Activated CD4-positive, alpha-beta T cell treated with anti-CD3 and anti-CD28 coated beads, Interleukin-2, amount 10 ng/mL, durations not matched to agents 24 days and 14 days (primary cell): ENCODE measurements at regions not wholly inside any gene's neighbourhood (a gene's known extent, or its start where the extent isn't known, plus 50 kb on each side); places are given as distances from the start of the nearest gene placed in this dataset.

Experiments
- DNase-seq: peaks from one replicate; pipeline ENCODE4 v3.0.0; 2022
- H3K27ac Mint-ChIP-seq: one replicate; pipeline ENCODE4 v1.8.0; 2022; ENCODE audit warnings: mild to moderate bottlenecking, mixed read lengths
- H3K27me3 Mint-ChIP-seq: one replicate; pipeline ENCODE4 v1.8.0; 2022; ENCODE audit warnings: mixed read lengths
- H3K36me3 Mint-ChIP-seq: one replicate; pipeline ENCODE4 v1.8.0; 2022; ENCODE audit warnings: low read depth, mild to moderate bottlenecking, mixed read lengths
- H3K4me1 Mint-ChIP-seq: one replicate; pipeline ENCODE4 v1.8.0; 2021; ENCODE audit warnings: mixed read lengths
- H3K4me3 Mint-ChIP-seq: one replicate; pipeline ENCODE4 v1.8.0; 2022; ENCODE audit warnings: mild to moderate bottlenecking, moderate library complexity, mixed read lengths
- H3K9me3 Mint-ChIP-seq: one replicate; pipeline ENCODE4 v1.8.0; 2021; ENCODE audit warnings: mixed read lengths
- intact Hi-C: fragments of 100-400 bp; cut with micrococcal nuclease; formaldehyde crosslinking; loops from one replicate; pipeline ENCODE4 v1.15.1; 2023

- no peak overlapping the region for H3K27ac Mint-ChIP-seq
Measured at GRCh38 chr10:53619671-53620070, 847.1 kb upstream of the MBL2 start.

GRCh38 chr10:53607691-53608090, 835.1 kb upstream of the MBL2 start:
- no peaks in the 10 kb centered on the region for H3K36me3 Mint-ChIP-seq
- intact Hi-C loops = loop anchor here (10.0 kb wide), 1 partner anchor 1657 kb away; no protein-coding TSS in a partner anchor
- no peaks in the 10 kb centered on the region for H3K9me3 Mint-ChIP-seq
- DNase-seq = no peak
- no peaks in the 10 kb centered on the region for H3K27me3 Mint-ChIP-seq
- no peak overlapping the region for H3K27ac Mint-ChIP-seq
- no peak overlapping the region for H3K4me3 Mint-ChIP-seq
- H3K4me1 Mint-ChIP-seq = no peaks in the 10 kb centered on the region

More at GRCh38 chr10:53619671-53620070, 847.1 kb upstream of the MBL2 start:
- no peak for DNase-seq
- Mint-ChIP-seq H3K4me3 (no peak overlapping the region), H3K4me1 (no peaks in the 10 kb centered on the region), H3K27me3 (no peaks in the 10 kb centered on the region), H3K9me3 (no peaks in the 10 kb centered on the region), H3K36me3 (no peaks in the 10 kb centered on the region)
- intact Hi-C loops = no loop called here

DNA sequence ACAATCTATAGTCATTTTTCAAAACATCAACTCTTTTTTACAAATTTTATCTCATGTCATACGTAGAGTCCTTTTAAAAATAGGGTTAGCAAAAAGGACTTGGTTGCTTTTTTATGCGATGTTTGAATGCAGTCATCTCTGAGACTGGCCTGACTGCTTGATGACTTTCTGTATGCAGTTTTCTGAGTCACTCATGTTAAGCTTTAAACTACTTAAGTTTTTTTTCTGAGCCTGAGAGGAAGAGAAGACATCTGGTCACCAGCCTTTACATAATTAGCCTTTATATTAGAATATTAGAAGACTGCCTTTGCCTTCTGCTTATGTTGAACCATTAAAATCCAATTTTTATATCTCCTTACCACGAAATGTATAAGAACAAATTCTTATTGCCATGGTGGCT, 834.4 kb upstream of the MBL2 start:
- DNase-seq = no peak
- H3K36me3 Mint-ChIP-seq = no peaks in the 10 kb centered on the region
- H3K9me3 Mint-ChIP-seq = no peaks in the 10 kb centered on the region
- no peak overlapping the region for H3K4me3 Mint-ChIP-seq
- H3K27me3 Mint-ChIP-seq = no peaks in the 10 kb centered on the region
- no peaks in the 10 kb centered on the region for H3K4me1 Mint-ChIP-seq
- intact Hi-C loops = loop anchor here (10.0 kb wide), 1 partner anchor 1658 kb away; no protein-coding TSS in a partner anchor
- no peak overlapping the region for H3K27ac Mint-ChIP-seq

GRCh38 chr10:53601260-53601875, 828.8 kb upstream of the MBL2 start:
- Mint-ChIP-seq H3K4me1 (no peaks in the 10 kb centered on the region), H3K4me3 (no peak overlapping the region), H3K36me3 (no peaks in the 10 kb centered on the region), H3K27ac (no peak overlapping the region), H3K9me3 (no peaks in the 10 kb centered on the region), H3K27me3 (no peaks in the 10 kb centered on the region)
- intact Hi-C loops = loop anchor here (10.0 kb wide), 1 partner anchor 1663 kb away; no protein-coding TSS in a partner anchor
- DNase-seq = peak; percentile 58

DNA sequence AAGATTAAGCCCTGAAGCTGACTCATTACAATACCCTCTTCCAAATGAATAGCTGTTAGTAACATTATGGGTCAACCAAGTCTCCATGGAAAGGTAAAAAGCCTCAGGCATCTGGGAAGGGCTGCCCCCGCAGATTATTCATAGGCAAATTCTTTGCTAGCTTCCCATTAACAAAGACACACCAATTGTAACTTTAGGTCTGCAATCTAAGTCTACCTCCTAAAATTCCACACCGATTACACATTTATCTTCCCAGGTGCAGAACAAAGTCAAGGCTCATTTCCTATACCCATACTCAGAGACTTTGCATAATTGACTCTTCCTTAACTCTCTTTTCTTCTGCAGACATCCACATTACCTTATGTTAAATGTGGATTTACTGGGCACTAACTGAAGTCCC, 826.3 kb upstream of the MBL2 start:
- intact Hi-C loops = no loop called here
- no peak for DNase-seq
- Mint-ChIP-seq H3K36me3 (no peaks in the 10 kb centered on the region), H3K4me1 (no peaks in the 10 kb centered on the region), H3K27ac (no peak overlapping the region), H3K9me3 (no peaks in the 10 kb centered on the region), H3K27me3 (no peaks in the 10 kb centered on the region), H3K4me3 (no peak overlapping the region)

GRCh38 chr10:53597835-53598251, 825.3 kb upstream of the MBL2 start:
- Mint-ChIP-seq H3K27ac (no peak overlapping the region), H3K4me1 (no peaks in the 10 kb centered on the region), H3K4me3 (no peak overlapping the region), H3K9me3 (no peaks in the 10 kb centered on the region), H3K36me3 (no peaks in the 10 kb centered on the region), H3K27me3 (no peaks in the 10 kb centered on the region)
- intact Hi-C loops = no loop called here
- no peak for DNase-seq

- intact Hi-C loops = no loop called here
- Mint-ChIP-seq H3K27me3 (no peaks in the 10 kb centered on the region), H3K27ac (no peak overlapping the region), H3K4me3 (no peak overlapping the region), H3K4me1 (no peaks in the 10 kb centered on the region), H3K9me3 (no peaks in the 10 kb centered on the region), H3K36me3 (no peaks in the 10 kb centered on the region)
- DNase-seq = no peak
Measured at GRCh38 chr10:53580465-53580864, 807.9 kb upstream of the MBL2 start.

- Mint-ChIP-seq H3K27ac (no peak overlapping the region), H3K9me3 (no peaks in the 10 kb centered on the region), H3K27me3 (no peaks in the 10 kb centered on the region), H3K4me3 (no peak overlapping the region), H3K4me1 (no peaks in the 10 kb centered on the region), H3K36me3 (no peaks in the 10 kb centered on the region)
- no peak for DNase-seq
- intact Hi-C loops = no loop called here
Measured at GRCh38 chr10:53579773-53580172, 807.2 kb upstream of the MBL2 start.

DNA sequence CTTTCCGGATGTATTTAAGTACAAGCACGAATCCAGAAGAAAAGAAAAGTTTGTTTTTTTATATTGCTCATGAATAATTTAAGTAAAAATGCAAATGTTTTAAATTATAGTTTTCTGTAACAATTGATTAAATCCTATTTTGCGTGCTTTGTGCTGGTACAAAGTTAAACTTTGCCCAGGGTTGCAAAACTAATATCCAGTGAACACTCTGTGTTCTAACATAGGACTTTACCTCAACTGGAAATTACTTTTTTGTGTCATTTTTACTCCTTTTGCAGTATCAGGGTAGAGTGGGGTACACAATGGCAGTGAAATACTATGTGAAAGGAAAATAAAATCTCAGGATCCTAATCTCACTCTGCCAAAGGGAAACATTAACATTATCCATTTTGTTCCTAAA, 801.4 kb upstream of the MBL2 start:
- H3K27ac Mint-ChIP-seq = no peak overlapping the region
- H3K27me3 Mint-ChIP-seq = no peaks in the 10 kb centered on the region
- H3K4me1 Mint-ChIP-seq = no peaks in the 10 kb centered on the region
- no peaks in the 10 kb centered on the region for H3K9me3 Mint-ChIP-seq
- no peak for DNase-seq
- no peak overlapping the region for H3K4me3 Mint-ChIP-seq
- intact Hi-C loops = no loop called here
- no peaks in the 10 kb centered on the region for H3K36me3 Mint-ChIP-seq

- Mint-ChIP-seq H3K36me3 (no peaks in the 10 kb centered on the region), H3K9me3 (no peaks in the 10 kb centered on the region), H3K27me3 (no peaks in the 10 kb centered on the region), H3K4me1 (no peaks in the 10 kb centered on the region), H3K27ac (no peak overlapping the region), H3K4me3 (no peak overlapping the region)
- intact Hi-C loops = no loop called here
- no peak for DNase-seq
Measured at GRCh38 chr10:53573498-53573897, 800.9 kb upstream of the MBL2 start.

DNA sequence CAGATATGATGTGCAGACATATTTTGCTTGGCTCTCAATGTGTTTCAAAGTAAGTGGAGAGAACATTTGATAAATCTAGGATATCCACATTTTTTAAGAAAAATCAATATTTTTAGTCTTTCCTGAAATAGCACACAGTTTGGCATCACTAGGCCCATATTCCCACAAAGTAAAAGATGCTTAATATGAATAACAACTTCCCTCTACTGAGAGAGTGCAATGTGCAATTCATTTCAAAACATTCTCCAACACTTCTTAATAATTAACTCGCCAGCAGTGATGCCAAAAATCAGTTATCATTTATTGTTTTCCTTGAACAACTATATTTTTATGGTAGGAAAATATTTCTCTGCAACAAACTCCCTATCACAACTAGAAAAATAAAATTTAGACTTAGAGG, 800.2 kb upstream of the MBL2 start:
- H3K27me3 Mint-ChIP-seq = no peaks in the 10 kb centered on the region
- intact Hi-C loops = no loop called here
- no peak overlapping the region for H3K27ac Mint-ChIP-seq
- H3K4me1 Mint-ChIP-seq = no peaks in the 10 kb centered on the region
- H3K9me3 Mint-ChIP-seq = no peaks in the 10 kb centered on the region
- H3K36me3 Mint-ChIP-seq = no peaks in the 10 kb centered on the region
- DNase-seq = no peak
- no peak overlapping the region for H3K4me3 Mint-ChIP-seq

DNA sequence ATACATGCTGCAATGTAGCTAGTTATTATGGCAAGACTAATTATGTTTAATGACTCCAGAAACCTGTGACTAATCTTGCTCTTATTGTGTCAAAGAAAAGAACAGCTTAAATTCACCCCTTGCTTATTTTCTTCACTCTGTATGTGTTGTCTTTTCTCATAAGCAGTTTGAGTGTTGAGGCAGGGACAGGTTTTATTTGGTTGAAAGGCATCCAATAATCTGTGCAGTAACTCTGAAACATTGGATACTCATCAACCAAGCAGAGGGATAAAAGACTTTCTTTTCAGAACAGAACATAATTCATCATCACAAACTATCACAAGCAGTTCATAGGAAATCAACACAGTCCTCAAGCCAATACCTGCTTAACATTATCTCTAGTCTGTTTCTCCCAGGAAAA, 797.6 kb upstream of the MBL2 start:
- no peak for DNase-seq
- H3K4me1 Mint-ChIP-seq = no peaks in the 10 kb centered on the region
- H3K4me3 Mint-ChIP-seq = no peak overlapping the region
- H3K27ac Mint-ChIP-seq = no peak overlapping the region
- intact Hi-C loops = no loop called here
- H3K27me3 Mint-ChIP-seq = no peaks in the 10 kb centered on the region
- H3K9me3 Mint-ChIP-seq = no peaks in the 10 kb centered on the region
- no peaks in the 10 kb centered on the region for H3K36me3 Mint-ChIP-seq

- Mint-ChIP-seq H3K36me3 (no peaks in the 10 kb centered on the region), H3K9me3 (no peaks in the 10 kb centered on the region), H3K27ac (no peak overlapping the region), H3K27me3 (no peaks in the 10 kb centered on the region), H3K4me1 (no peaks in the 10 kb centered on the region), H3K4me3 (no peak overlapping the region)
- intact Hi-C loops = no loop called here
- DNase-seq = no peak
Measured at GRCh38 chr10:53569455-53569854, 796.9 kb upstream of the MBL2 start.

DNA sequence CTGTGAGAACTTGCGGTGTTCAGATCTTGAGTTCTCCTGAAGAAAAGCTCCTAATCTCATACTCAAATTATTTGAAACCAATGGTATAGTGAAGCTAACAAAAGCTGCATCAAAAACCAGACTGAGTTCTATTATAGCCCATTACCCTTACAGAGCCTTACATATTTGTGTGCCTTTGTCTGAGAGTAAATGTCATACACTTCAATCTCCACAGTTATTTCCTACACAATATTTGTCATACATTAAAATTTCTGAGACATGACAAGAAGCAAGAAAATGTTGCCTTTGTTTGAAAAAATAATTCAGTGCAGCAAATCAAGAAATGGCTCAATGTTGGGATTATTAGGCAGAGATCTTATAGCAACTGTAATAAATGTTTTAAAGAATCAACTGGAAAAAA, 776.1 kb upstream of the MBL2 start:
- intact Hi-C loops = no loop called here
- Mint-ChIP-seq H3K27me3 (no peaks in the 10 kb centered on the region), H3K4me3 (no peak overlapping the region), H3K27ac (no peak overlapping the region), H3K9me3 (peaks cover 4% of the 10 kb centered on the region), H3K4me1 (no peaks in the 10 kb centered on the region), H3K36me3 (no peaks in the 10 kb centered on the region)
- no peak for DNase-seq

DNA sequence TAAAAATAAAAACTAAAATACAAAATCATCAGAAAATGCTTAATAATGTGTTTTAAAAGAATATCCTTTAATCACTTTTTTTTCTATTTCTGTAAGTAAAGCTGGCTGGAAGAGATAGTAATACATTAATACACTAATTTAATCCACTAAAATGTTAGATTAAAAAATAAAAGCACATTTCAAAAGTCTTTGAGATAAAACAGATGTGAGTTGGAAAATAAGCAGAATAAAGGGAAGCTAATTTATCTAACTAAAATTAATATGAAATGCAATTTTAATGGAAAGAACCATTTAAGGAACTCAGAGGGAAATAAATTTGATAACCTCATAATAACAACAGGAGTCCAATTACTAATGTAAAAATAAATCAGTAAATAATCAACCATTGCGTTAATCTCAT, 774.8 kb upstream of the MBL2 start:
- DNase-seq = no peak
- Mint-ChIP-seq H3K27me3 (no peaks in the 10 kb centered on the region), H3K4me1 (no peaks in the 10 kb centered on the region), H3K4me3 (no peak overlapping the region), H3K27ac (no peak overlapping the region), H3K9me3 (peaks cover 8% of the 10 kb centered on the region), H3K36me3 (no peaks in the 10 kb centered on the region)
- intact Hi-C loops = no loop called here
